ENCODE measurements at regions not wholly inside any gene's neighbourhood (a gene's known extent, or its start where the extent isn't known, plus 50 kb on each side); places are given as distances from the start of the nearest gene placed in this dataset.

DNA sequence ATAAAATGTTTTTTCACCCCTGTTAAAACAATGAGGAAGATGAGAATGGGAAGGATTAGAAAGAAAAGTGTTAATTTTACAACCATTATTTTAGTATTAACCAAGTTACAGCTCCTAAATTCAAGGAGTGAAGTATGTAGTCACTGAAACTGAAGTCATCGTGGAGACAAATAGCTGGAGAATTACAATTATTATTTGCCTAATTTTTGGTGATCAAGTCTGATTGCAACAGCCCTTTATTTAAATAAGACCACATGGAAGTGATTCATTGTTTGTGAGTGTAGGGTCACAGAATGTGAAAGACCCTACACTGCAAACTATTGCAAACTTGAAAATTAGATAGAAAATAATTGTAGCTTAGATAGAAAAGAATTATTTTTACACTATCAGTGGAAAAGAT, 292.4 kb downstream of the CENPW start:
- Histone ChIP-seq H3F3A (ENCODE audit: insufficient read depth, low read length) (no peaks in the 10 kb centered on the region), H3K9me2 (replicated peaks; ENCODE audit: insufficient read depth, low read length) (no peaks in the 10 kb centered on the region), H3K4me2 (ENCODE audit: low read depth, low read length) (no peak overlapping the region), H3K4me1 (ENCODE audit: low read length) (no peaks in the 10 kb centered on the region), H3K79me2 (ENCODE audit: low read length) (no peaks in the 10 kb centered on the region), H3K27ac (ENCODE audit: low read length) (no peak overlapping the region), H3K9ac (ENCODE audit: low read length) (no peak overlapping the region), H3K27me3 (replicated peaks; ENCODE audit: insufficient read depth, low read length) (no peaks in the 10 kb centered on the region), H3K4me3 (ENCODE audit: low read length) (no peak overlapping the region), H3K9me3 (replicated peaks; ENCODE audit: insufficient read depth, low read length) (no peaks in the 10 kb centered on the region), H3K36me3 (replicated peaks; ENCODE audit: insufficient read depth, low read length) (no peaks in the 10 kb centered on the region), H4K20me1 (ENCODE audit: insufficient read depth, low read length) (no peaks in the 10 kb centered on the region), H2AFZ (ENCODE audit: low read length) (no peak overlapping the region)
- DNase-seq = no peak
- TF ChIP-seq EZH2phosphoT487 (IDR thresholded peaks at IDR 0.05; ENCODE audit: low read length) = no peak
- no peak for TF ChIP-seq EZH2 (optimal IDR thresholded peaks at IDR 0.05; ENCODE audit: low read depth, low read length)
- TF ChIP-seq, protein P1, sequence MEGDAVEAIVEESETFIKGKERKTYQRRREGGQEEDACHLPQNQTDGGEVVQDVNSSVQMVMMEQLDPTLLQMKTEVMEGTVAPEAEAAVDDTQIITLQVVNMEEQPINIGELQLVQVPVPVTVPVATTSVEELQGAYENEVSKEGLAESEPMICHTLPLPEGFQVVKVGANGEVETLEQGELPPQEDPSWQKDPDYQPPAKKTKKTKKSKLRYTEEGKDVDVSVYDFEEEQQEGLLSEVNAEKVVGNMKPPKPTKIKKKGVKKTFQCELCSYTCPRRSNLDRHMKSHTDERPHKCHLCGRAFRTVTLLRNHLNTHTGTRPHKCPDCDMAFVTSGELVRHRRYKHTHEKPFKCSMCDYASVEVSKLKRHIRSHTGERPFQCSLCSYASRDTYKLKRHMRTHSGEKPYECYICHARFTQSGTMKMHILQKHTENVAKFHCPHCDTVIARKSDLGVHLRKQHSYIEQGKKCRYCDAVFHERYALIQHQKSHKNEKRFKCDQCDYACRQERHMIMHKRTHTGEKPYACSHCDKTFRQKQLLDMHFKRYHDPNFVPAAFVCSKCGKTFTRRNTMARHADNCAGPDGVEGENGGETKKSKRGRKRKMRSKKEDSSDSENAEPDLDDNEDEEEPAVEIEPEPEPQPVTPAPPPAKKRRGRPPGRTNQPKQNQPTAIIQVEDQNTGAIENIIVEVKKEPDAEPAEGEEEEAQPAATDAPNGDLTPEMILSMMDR (IDR thresholded peaks at IDR 0.05; ENCODE audit: low read length) = no peak

- no peak overlapping the region for H2AFZ ChIP-seq (ENCODE audit: low read length)
- no peak overlapping the region for H3K9ac ChIP-seq (ENCODE audit: low read length)
- H3K4me2 ChIP-seq (ENCODE audit: low read depth, low read length) = no peak overlapping the region
- H4K20me1 ChIP-seq (ENCODE audit: insufficient read depth, low read length) = no peaks in the 10 kb centered on the region
- TF ChIP-seq EZH2 (optimal IDR thresholded peaks at IDR 0.05; ENCODE audit: low read depth, low read length) = no peak
- TF ChIP-seq EZH2phosphoT487 (IDR thresholded peaks at IDR 0.05; ENCODE audit: low read length) = no peak
- TF ChIP-seq, protein P1 (IDR thresholded peaks at IDR 0.05; ENCODE audit: low read length) = no peak
- no peaks in the 10 kb centered on the region for H3K27me3 ChIP-seq (replicated peaks; ENCODE audit: insufficient read depth, low read length)
- H3K36me3 ChIP-seq (replicated peaks; ENCODE audit: insufficient read depth, low read length) = no peaks in the 10 kb centered on the region
- no peaks in the 10 kb centered on the region for H3K4me1 ChIP-seq (ENCODE audit: low read length)
- no peaks in the 10 kb centered on the region for H3K9me2 ChIP-seq (replicated peaks; ENCODE audit: insufficient read depth, low read length)
- no peaks in the 10 kb centered on the region for H3K79me2 ChIP-seq (ENCODE audit: low read length)
- H3K9me3 ChIP-seq (replicated peaks; ENCODE audit: insufficient read depth, low read length) = no peaks in the 10 kb centered on the region
- H3K27ac ChIP-seq (ENCODE audit: low read length) = no peak overlapping the region
- H3F3A ChIP-seq (ENCODE audit: insufficient read depth, low read length) = no peaks in the 10 kb centered on the region
- H3K4me3 ChIP-seq (ENCODE audit: low read length) = no peak overlapping the region
- no peak for DNase-seq
Measured at GRCh38 chr6:126633373-126633772, 293.5 kb downstream of the CENPW start.

- no peaks in the 10 kb centered on the region for H3K79me2 ChIP-seq (ENCODE audit: low read length)
- no peaks in the 10 kb centered on the region for H3K36me3 ChIP-seq (replicated peaks; ENCODE audit: insufficient read depth, low read length)
- H2AFZ ChIP-seq (ENCODE audit: low read length) = no peak overlapping the region
- no peaks in the 10 kb centered on the region for H4K20me1 ChIP-seq (ENCODE audit: insufficient read depth, low read length)
- no peak overlapping the region for H3K27ac ChIP-seq (ENCODE audit: low read length)
- H3K27me3 ChIP-seq (replicated peaks; ENCODE audit: insufficient read depth, low read length) = no peaks in the 10 kb centered on the region
- H3K9ac ChIP-seq (ENCODE audit: low read length) = no peak overlapping the region
- H3K9me3 ChIP-seq (replicated peaks; ENCODE audit: insufficient read depth, low read length) = no peaks in the 10 kb centered on the region
- no peak for DNase-seq
- no peaks in the 10 kb centered on the region for H3F3A ChIP-seq (ENCODE audit: insufficient read depth, low read length)
- H3K4me1 ChIP-seq (ENCODE audit: low read length) = no peaks in the 10 kb centered on the region
- H3K4me3 ChIP-seq (ENCODE audit: low read length) = no peak overlapping the region
- no peaks in the 10 kb centered on the region for H3K9me2 ChIP-seq (replicated peaks; ENCODE audit: insufficient read depth, low read length)
- H3K4me2 ChIP-seq (ENCODE audit: low read depth, low read length) = no peak overlapping the region
- TF ChIP-seq EZH2 (optimal IDR thresholded peaks at IDR 0.05; ENCODE audit: low read depth, low read length) = no peak
Measured at GRCh38 chr6:126640356-126640755, 300.4 kb downstream of the CENPW start.

- Histone ChIP-seq H3K4me2 (ENCODE audit: low read depth, low read length) (no peak overlapping the region), H3F3A (ENCODE audit: insufficient read depth, low read length) (no peaks in the 10 kb centered on the region), H3K4me3 (ENCODE audit: low read length) (no peak overlapping the region), H3K27ac (ENCODE audit: low read length) (no peak overlapping the region), H3K9me3 (replicated peaks; ENCODE audit: insufficient read depth, low read length) (no peaks in the 10 kb centered on the region), H3K9ac (ENCODE audit: low read length) (no peak overlapping the region), H3K9me2 (replicated peaks; ENCODE audit: insufficient read depth, low read length) (no peaks in the 10 kb centered on the region), H4K20me1 (ENCODE audit: insufficient read depth, low read length) (no peaks in the 10 kb centered on the region), H3K79me2 (ENCODE audit: low read length) (no peaks in the 10 kb centered on the region), H3K4me1 (ENCODE audit: low read length) (no peaks in the 10 kb centered on the region), H3K27me3 (replicated peaks; ENCODE audit: insufficient read depth, low read length) (no peaks in the 10 kb centered on the region), H2AFZ (ENCODE audit: low read length) (no peak overlapping the region), H3K36me3 (replicated peaks; ENCODE audit: insufficient read depth, low read length) (no peaks in the 10 kb centered on the region)
- no peak for TF ChIP-seq EZH2 (optimal IDR thresholded peaks at IDR 0.05; ENCODE audit: low read depth, low read length)
- TF ChIP-seq EZH2phosphoT487 (IDR thresholded peaks at IDR 0.05; ENCODE audit: low read length) = no peak
- TF ChIP-seq, protein P1 (IDR thresholded peaks at IDR 0.05; ENCODE audit: low read length) = no peak
- DNase-seq = no peak
Measured at GRCh38 chr6:126640921-126641320, 301.0 kb downstream of the CENPW start.
